H1 (cell line): ENCODE measurements at regions not wholly inside any gene's neighbourhood (a gene's known extent, or its start where the extent isn't known, plus 50 kb on each side); places are given as distances from the start of the nearest gene placed in this dataset.

Experiments
- CTCF ChIA-PET: fragments of 300-600 bp; sonication (Branson Sonifier 250); formaldehyde crosslinking; loops from one replicate; lab custom pipeline; 2021; ENCODE audit not compliant: partially characterized antibody; lab: Charles Lee
- POLR2A ChIA-PET: fragments of 300-600 bp; sonication (Branson Sonifier 250); formaldehyde crosslinking; loops from one replicate; lab custom pipeline; 2021; ENCODE audit warnings: inconsistent platforms; ENCODE audit not compliant: partially characterized antibody; lab: Charles Lee
- DNase-seq, 2 experiments: peaks; one replicate each; pipeline versions ENCODE4 v3.0.0 to v3.0.0-alpha.2; 2010 to 2022; ENCODE audit warnings: low spot score in 2 of 2, low read depth in 1 of 2, mixed read lengths in 1 of 2
- FAIRE-seq: peaks from 2 replicates; lab custom pipeline; 2011; peaks lifted over from hg19 to GRCh38; lab: Jason Lieb, UNC
- H2AFZ ChIP-seq: 2 replicates; pipeline ENCODE4 v1.8.1; 2012; ENCODE audit warnings: low read length, inconsistent platforms
- H2AK5ac ChIP-seq: 2 replicates; pipeline ENCODE4 v1.6.1; 2013; ENCODE audit warnings: low read depth, low read length
- H2BK120ac ChIP-seq: replicated peaks from 2 replicates; pipeline ENCODE3; 2013; ENCODE audit warnings: low read depth, low read length, inconsistent platforms
- H2BK12ac ChIP-seq: 2 replicates; pipeline ENCODE4 v1.6.1; 2013; ENCODE audit warnings: low read depth, low read length
- H2BK15ac ChIP-seq: 2 replicates; pipeline ENCODE4 v1.6.1; 2013; ENCODE audit warnings: low read length
- H2BK20ac ChIP-seq: 2 replicates; pipeline ENCODE4 v1.6.1; 2013; ENCODE audit warnings: low read length
- H2BK5ac ChIP-seq: 2 replicates; pipeline ENCODE4 v1.6.1; 2013; ENCODE audit warnings: low read depth, low read length
- H3K14ac ChIP-seq: 2 replicates; pipeline ENCODE4 v1.6.1; 2013; ENCODE audit warnings: inconsistent platforms; ENCODE audit not compliant: insufficient read length
- H3K18ac ChIP-seq: 2 replicates; pipeline ENCODE4 v1.6.1; 2013; ENCODE audit warnings: low read length; ENCODE audit errors: extremely low read depth
- H3K23ac ChIP-seq: 2 replicates; pipeline ENCODE4 v1.6.1; 2013; ENCODE audit warnings: inconsistent platforms; ENCODE audit not compliant: insufficient read length
- H3K23me2 ChIP-seq: 2 replicates; pipeline ENCODE4 v1.6.1; 2013; ENCODE audit warnings: low read depth, low read length
- H3K27ac ChIP-seq: 2 replicates; pipeline ENCODE4 v1.6.1; 2011; ENCODE audit warnings: low read depth, low read length, inconsistent platforms
- H3K27me3 ChIP-seq, 4 experiments: replicated peaks in 1 of 4; 1 replicate in 1 of 4; 2 replicates in 3 of 4; pipeline versions ENCODE4 v1.6.1 to v1.8.1; 2011 to 2013; ENCODE audit warnings: low read length in 3 of 4, mild to moderate bottlenecking in 3 of 4, inconsistent platforms in 2 of 4, mixed read lengths in 2 of 4, moderate library complexity in 1 of 4; ENCODE audit not compliant: control insufficient read depth in 3 of 4, insufficient read depth in 3 of 4; ENCODE audit errors: extremely low read depth in 1 of 4
- H3K36me3 ChIP-seq, 4 experiments: 2 replicates each; pipeline versions ENCODE4 v1.6.1 to v1.8.1; 2011 to 2013; ENCODE audit warnings: mild to moderate bottlenecking in 4 of 4, low read length in 3 of 4, moderate library complexity in 2 of 4, control low read depth in 1 of 4, inconsistent platforms in 1 of 4; ENCODE audit not compliant: insufficient read depth in 4 of 4, control insufficient read depth in 2 of 4
- H3K4ac ChIP-seq: replicated peaks from 2 replicates; pipeline ENCODE3; 2013; ENCODE audit warnings: low read length, low read depth, mixed read lengths, inconsistent platforms; ENCODE audit not compliant: insufficient read length
- H3K4me1 ChIP-seq, 4 experiments: replicated peaks in 1 of 4; 1 replicate in 1 of 4; 2 replicates in 3 of 4; pipeline versions ENCODE4 v1.6.1 to v1.8.1; 2011 to 2013; ENCODE audit warnings: low read length in 3 of 4, inconsistent platforms in 2 of 4, mixed read lengths in 1 of 4; ENCODE audit not compliant: insufficient read depth in 4 of 4, control insufficient read depth in 3 of 4
- H3K4me2 ChIP-seq, 2 experiments: 2 replicates each; pipeline versions ENCODE4 v1.6.1 to v1.8.1; 2011 to 2013; ENCODE audit warnings: low read depth in 2 of 2, low read length in 2 of 2, control low read depth in 1 of 2, inconsistent platforms in 1 of 2, mild to moderate bottlenecking in 1 of 2; ENCODE audit not compliant: insufficient read depth in 1 of 2
- H3K4me3 ChIP-seq, 4 experiments: fragments of 200-600, 300-600 bp in 1 of 4; sonication (generic), shearing (Covaris generic), sonication (Bioruptor Twin) in 1 of 4; 2 replicates each; pipeline versions ENCODE4 v1.5.1 to v1.8.1; 2011 to 2016; ENCODE audit warnings: low read length in 4 of 4, low read depth in 3 of 4, control low read depth in 2 of 4, inconsistent platforms in 2 of 4, mild to moderate bottlenecking in 2 of 4, mixed read lengths in 1 of 4, moderate library complexity in 1 of 4; ENCODE audit not compliant: insufficient read depth in 2 of 4; ENCODE audit errors: extremely low read depth in 1 of 4
- H3K56ac ChIP-seq: replicated peaks from 2 replicates; pipeline ENCODE3; 2013; ENCODE audit warnings: low read depth, mild to moderate bottlenecking, mixed read lengths, low read length, inconsistent platforms; ENCODE audit not compliant: insufficient read length
- H3K79me1 ChIP-seq: 2 replicates; pipeline ENCODE4 v1.6.1; 2013; ENCODE audit warnings: low read depth, low read length, control low read depth
- H3K79me2 ChIP-seq, 2 experiments: 2 replicates each; pipeline versions ENCODE4 v1.6.1 to v1.8.1; 2012 to 2013; ENCODE audit warnings: low read length in 2 of 2, mild to moderate bottlenecking in 2 of 2, inconsistent platforms in 1 of 2; ENCODE audit not compliant: insufficient read depth in 2 of 2, control insufficient read depth in 1 of 2
- H3K9ac ChIP-seq, 4 experiments: replicated peaks in 1 of 4; 1 replicate in 1 of 4; 2 replicates in 3 of 4; pipeline versions ENCODE4 v1.6.1 to v1.8.1; 2011 to 2013; ENCODE audit warnings: low read depth in 3 of 4, low read length in 3 of 4, control low read depth in 2 of 4, mild to moderate bottlenecking in 2 of 4, moderate library complexity in 2 of 4, inconsistent platforms in 1 of 4; ENCODE audit errors: extremely low read depth in 1 of 4
- H3K9me3 ChIP-seq, 2 experiments: 2 replicates each; pipeline versions ENCODE4 v1.6.1 to v1.8.1; 2012 to 2013; ENCODE audit warnings: mild to moderate bottlenecking in 2 of 2, moderate library complexity in 2 of 2, control low read depth in 1 of 2, inconsistent platforms in 1 of 2, low read depth in 1 of 2, low read length in 1 of 2, mixed read lengths in 1 of 2; ENCODE audit not compliant: insufficient read depth in 2 of 2
- H4K20me1 ChIP-seq, 2 experiments: replicated peaks in 1 of 2; 2 replicates each; pipeline versions ENCODE3 to v1.8.1; 2011 to 2013; ENCODE audit warnings: inconsistent platforms in 2 of 2, low read length in 2 of 2, mild to moderate bottlenecking in 1 of 2; ENCODE audit not compliant: insufficient read depth in 2 of 2, control insufficient read depth in 1 of 2
- H4K5ac ChIP-seq: 2 replicates; pipeline ENCODE4 v1.6.1; 2013; ENCODE audit warnings: low read length, low read depth, mixed read lengths, inconsistent platforms; ENCODE audit not compliant: insufficient read length
- H4K8ac ChIP-seq: 2 replicates; pipeline ENCODE4 v1.8.0; 2013; ENCODE audit warnings: mild to moderate bottlenecking, moderate library complexity, low read length, inconsistent platforms; ENCODE audit not compliant: insufficient read depth; ENCODE audit errors: extremely low read depth
- H4K91ac ChIP-seq: replicated peaks from 2 replicates; pipeline ENCODE3; 2013; ENCODE audit warnings: low read length, mixed read lengths, inconsistent platforms; ENCODE audit not compliant: insufficient read length
- ATF3 ChIP-seq: IDR thresholded peaks from 2 replicates; pipeline ENCODE4 v1.6.1; 2011; ENCODE audit warnings: low read depth, mild to moderate bottlenecking, low read length; ENCODE audit not compliant: insufficient read depth
- JUND ChIP-seq: IDR thresholded peaks from 2 replicates; pipeline ENCODE4 v1.6.1; 2011; ENCODE audit warnings: mild to moderate bottlenecking, improper control_type of control experiment, low read length
- KDM5A ChIP-seq: fragments of 200-600 bp; IDR thresholded peaks from 2 replicates; pipeline ENCODE4 v1.7.1; 2012; ENCODE audit warnings: mild to moderate bottlenecking, low read length, inconsistent platforms, mixed read lengths
- RNF2 ChIP-seq: fragments of 200-900, 300-1000 bp; sonication (generic); IDR thresholded peaks from 2 replicates; pipeline ENCODE4 v1.7.1; 2016; ENCODE audit warnings: borderline replicate concordance, low read depth, mild to moderate bottlenecking, antibody characterized with exemption, low read length; ENCODE audit not compliant: poor library complexity, severe bottlenecking; ENCODE audit errors: missing control alignments
- YY1 ChIP-seq: IDR thresholded peaks from 2 replicates; pipeline ENCODE4 v1.6.1; 2011; ENCODE audit warnings: low read depth, mild to moderate bottlenecking, low read length
- WGBS, 2 experiments: shearing (Covaris generic) in 1 of 2; methylation state at CpG; one replicate each; pipeline versions ENCODE4 v1.1.6 to v1.1.7; 2013 to 2015; ENCODE audit warnings: low lambda C conversion rate in 2 of 2, mixed read lengths in 2 of 2, inconsistent platforms in 1 of 2, low coverage in 1 of 2, missing lambda C conversion rate in 1 of 2; ENCODE audit not compliant: insufficient replicate concordance in 2 of 2, insufficient coverage in 1 of 2, insufficient read length in 1 of 2; ENCODE audit errors: extremely low coverage in 1 of 2, missing lambda C conversion rate in 1 of 2; 5-methylcytosine and 5-hydroxymethylcytosine counted together

GRCh38 chr3:13700362-13700761, 151.4 kb downstream of the FBLN2 start:
- Histone ChIP-seq H2AFZ (no peak overlapping the region), H3K18ac (no peak overlapping the region), H2AK5ac (no peak overlapping the region), H3K14ac (no peak overlapping the region), H3K27ac (no peak overlapping the region), H3K9me3 (no peaks in the 10 kb centered on the region), H3K79me1 (no peaks in the 10 kb centered on the region), H2BK20ac (peak overlapping the region; percentile 62; the same call in 1 of the 2 replicates), H3K4me1 (peaks cover 5 to 15% (median 7%) of the 10 kb centered on the region in 4 experiments), H2BK12ac (no peak overlapping the region), H3K56ac (no peak overlapping the region), H4K20me1 (no peaks in the 10 kb centered on the region), H3K4ac (no peak overlapping the region), H4K5ac (no peak overlapping the region), H2BK5ac (0 out of 2 replicates have a peak overlapping the region, but pooled peaks have one; percentile 23), H4K8ac (no peak overlapping the region), H3K9ac (no peak overlapping the region), H3K4me3 (no peak overlapping the region), H3K36me3 (no peaks in the 10 kb centered on the region), H3K27me3 (no peaks in the 10 kb centered on the region), H2BK15ac (0 out of 2 replicates have a peak overlapping the region, but pooled peaks have one; percentile 40), H3K23ac (no peak overlapping the region), H3K23me2 (no peaks in the 10 kb centered on the region; the same call in 1 of the 2 replicates), H4K91ac (no peak overlapping the region), H2BK120ac (no peak overlapping the region), H3K4me2 (no peak overlapping the region), H3K79me2 (no peaks in the 10 kb centered on the region)
- WGBS, 2 experiments: 50% methylated on average over 7 of the region's 7 CpGs; no CpG with 5 or more reads in 1 of the 2 experiments
- TF ChIP-seq YY1 (no peak), KDM5A (no peak), ATF3 (no peak), RNF2 (no peak), JUND (no peak)
- POLR2A ChIA-PET: no interaction called here
- FAIRE-seq: peak; percentile 48
- CTCF ChIA-PET: interaction anchor here (0.8 to 3.8 kb wide), 14 partner anchors 10 to 206 kb away, joined by 3 to 16 read pairs (median 4); partner anchors contain the start of gene WNT7A
- no peak for DNase-seq
